Left cardiac atrium (tissue), 4 donors: ENCODE measurements at regions not wholly inside any gene's neighbourhood (a gene's known extent, or its start where the extent isn't known, plus 50 kb on each side); places are given as distances from the start of the nearest gene placed in this dataset.

Experiments used
- ATAC-seq, 2 donors: fragments of 200-7000 bp; cut with Tn5 transposase; one replicate each; pipeline ENCODE4 v1.9.1; 2020; ENCODE audit warnings: mild to moderate bottlenecking in 2 of 2, moderate library complexity in 2 of 2
- DNase-seq: peaks from one replicate; pipeline ENCODE4 v3.0.0-alpha.2; 2020
- intact Hi-C, 2 donors: fragments of 100-400 bp; cut with DNase I; formaldehyde crosslinking; loops; one replicate each; pipeline versions ENCODE4 v1.14.1 to v1.15.1; 2022 to 2023
- donor health status: DM: no; HTN: yes; CAD: no.
- donor health status: DM: no; HTN: yes; CAD: no; lungs with severe emphysema.
- donor health status: DM: yes; HTN: yes; CAD: no.
- donor health status: Dilated cardiomyopathy.

DNA sequence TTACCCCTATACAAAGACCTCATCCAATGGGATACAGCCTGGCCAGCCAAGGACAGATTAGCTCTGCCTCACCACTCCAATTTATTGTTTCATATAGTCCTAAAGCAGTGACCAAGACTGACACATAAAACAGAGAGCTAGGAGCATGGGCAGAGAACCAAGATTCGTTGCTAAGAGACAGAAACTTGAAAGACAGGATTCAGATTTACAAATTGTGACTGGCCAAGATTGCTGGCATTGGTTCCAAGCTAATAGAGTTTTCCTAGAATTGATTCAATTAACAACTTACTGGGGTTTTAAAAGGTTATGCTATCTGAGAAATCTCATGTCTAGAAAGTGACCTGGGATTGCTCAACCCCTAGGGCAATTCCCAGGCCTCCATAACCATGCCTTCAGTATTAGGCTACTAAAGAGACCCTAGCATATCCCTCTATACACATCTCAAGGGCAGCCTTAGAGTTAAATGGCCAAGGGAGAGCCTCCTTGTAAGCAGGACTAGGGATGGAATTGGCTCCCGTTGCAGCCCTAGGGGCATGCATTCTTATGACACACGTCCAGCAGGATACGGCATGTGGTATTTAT is 75.6 kb downstream of the ICOS start:
- intact Hi-C loops = no loop called here
- DNase-seq = no peak
- peak in 1 of 2 donors; percentile 23 for ATAC-seq

DNA sequence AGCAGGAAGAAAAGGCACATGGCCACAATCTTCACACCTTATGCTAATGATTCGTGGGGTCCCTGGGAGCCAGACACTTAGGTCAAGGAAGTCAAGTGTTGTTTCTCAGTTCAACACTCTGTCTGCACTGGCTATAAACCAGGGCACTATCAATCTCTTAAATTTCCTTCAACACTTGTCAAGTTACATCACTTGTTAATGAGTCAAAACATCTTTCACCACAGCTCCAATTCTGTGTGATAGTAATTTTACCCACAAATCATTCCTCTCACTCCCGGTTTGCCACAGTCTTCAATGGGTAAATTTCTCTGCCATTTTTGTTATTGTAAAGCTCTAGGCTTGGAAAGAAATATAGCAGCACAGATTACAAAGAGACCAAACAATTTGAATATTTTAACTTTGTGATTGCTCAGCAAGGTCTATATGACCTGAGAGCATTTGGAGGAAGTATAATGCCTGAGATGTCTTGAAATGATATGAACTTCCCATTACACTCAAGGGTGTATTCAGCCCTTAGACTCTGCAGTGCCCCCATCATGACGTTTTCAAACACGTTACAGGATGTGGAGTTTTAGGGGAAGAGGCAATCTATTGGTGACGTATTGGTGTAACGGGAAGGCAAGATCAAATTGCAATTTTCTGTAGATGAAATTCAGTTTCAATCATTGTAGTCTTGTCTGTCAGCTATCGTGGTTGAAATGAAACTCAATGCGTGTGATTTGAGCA is 78.7 kb downstream of the ICOS start:
- ATAC-seq (no peak), DNase-seq (no peak)
- intact Hi-C loops = no loop called here

DNA sequence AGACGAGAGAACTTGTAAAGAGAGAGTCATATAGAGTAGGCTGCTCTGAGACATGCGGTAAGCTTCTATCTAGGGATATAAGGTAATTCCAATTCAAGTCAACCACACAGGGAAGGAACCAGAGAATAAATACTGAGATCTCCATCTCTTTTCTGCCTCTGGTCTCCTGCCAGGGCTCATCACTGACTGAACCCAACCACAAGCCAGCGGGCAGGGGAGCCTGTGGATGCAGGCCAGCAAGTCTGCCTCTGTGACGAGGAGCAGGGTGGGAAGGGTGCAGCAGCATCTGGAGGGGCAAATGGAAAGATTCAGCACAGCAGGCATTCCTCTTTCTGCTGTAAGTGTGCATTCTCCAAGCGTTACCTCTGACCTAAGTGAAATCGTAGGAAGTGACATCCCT is 82.2 kb downstream of the ICOS start:
- ATAC-seq = no peak
- no peak for DNase-seq
- intact Hi-C loops = no loop called here

DNA sequence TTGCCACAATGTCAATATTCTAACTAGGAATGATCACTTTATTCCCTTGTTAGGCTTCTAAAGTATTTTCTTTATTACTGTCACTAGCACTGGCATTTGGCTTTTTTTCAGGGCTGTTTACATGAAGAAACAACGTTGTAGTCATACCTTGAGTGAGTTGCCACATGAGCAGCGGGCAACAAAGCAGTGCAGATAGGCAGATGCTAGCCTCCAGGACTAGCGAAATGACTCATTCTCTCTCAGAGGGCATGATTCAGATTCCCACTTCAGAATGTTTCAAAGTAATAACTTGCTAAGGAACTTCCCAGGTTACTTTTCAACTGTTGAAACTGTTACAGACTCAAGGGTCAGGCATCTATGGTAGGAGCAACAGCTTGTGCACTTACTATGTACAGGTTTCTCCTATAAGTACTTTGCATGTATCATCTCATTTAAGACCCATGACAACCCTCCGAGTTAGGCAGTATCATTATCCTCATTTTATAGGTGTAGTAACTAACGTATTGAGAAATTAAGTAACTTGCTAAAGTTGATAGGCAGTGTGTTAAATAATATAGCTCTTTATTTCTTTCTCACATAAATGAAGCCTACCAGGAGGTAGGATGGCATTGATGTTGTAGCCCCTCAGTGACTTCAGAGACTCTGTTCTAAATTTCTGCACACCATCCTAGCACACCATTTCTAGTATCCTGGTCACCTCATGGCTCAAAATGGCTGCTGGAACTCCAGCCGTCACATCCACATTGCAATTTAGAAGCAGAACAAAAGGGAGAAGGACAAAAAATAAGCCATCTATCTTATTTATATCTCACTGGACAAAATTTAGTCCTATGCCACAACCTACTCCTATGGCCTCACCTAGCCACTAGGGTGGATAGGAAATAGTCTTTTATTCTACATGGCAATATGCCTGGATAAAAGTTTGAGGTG is 83.3 kb downstream of the ICOS start:
- no peak for DNase-seq
- intact Hi-C loops = no loop called here

GRCh38 chr2:204021290-204022081 is 84.9 kb downstream of the ICOS start:
- intact Hi-C loops = no loop called here
- DNase-seq = no peak
- peak in 1 of 2 donors; percentile 31 for ATAC-seq

More for the DNA sequence above, 83.3 kb downstream of the ICOS start:
- ATAC-seq = no peak

DNA sequence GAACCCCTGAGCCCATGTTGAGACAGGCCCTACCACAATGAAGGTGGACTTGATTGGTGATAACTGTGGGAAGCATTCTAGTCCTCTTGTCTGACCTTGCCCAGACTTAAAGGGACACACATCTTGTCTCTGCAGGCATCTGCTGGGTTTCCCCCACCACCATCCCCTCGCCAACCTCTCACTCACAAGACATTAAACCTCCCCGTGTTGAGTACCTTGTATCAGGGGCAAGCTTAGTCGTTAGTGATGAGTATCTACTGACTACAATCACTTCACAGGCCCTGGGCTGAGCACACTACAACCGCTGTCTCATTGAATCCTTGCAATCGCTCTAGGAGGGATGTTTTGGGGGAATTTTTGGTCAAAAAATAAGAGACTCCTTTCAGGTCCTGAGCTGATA is 86.0 kb downstream of the ICOS start:
- intact Hi-C loops = no loop called here
- ATAC-seq = no peak
- DNase-seq = no peak

GRCh38 chr2:204023088-204023487 is 86.5 kb downstream of the ICOS start:
- DNase-seq (no peak), ATAC-seq (no peak)
- intact Hi-C loops = no loop called here

DNA sequence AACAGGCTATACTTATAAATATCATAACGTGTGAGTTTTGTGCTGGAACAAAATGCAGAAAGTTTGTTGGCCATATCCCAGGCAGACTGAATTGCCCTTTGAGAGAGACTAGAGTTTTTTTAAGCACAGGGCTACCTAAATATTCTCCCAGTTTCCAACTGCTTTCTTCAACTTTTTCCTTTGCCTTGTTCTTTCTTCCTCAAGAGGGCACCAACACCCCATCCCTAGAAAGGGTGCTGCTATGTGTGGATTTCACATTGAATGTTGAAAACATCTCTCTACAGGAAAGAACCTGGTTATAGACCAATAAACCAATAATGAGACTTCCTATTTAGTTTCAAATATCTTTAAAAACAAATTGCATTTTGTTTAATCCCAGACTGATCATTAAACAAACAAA is 87.9 kb downstream of the ICOS start:
- ATAC-seq (peak in 1 of 2 donors; percentile 52), DNase-seq (no peak)
- intact Hi-C loops = no loop called here

GRCh38 chr2:204024906-204025475 is 88.4 kb downstream of the ICOS start:
- intact Hi-C loops = no loop called here
- ATAC-seq (no peak), DNase-seq (no peak)

DNA sequence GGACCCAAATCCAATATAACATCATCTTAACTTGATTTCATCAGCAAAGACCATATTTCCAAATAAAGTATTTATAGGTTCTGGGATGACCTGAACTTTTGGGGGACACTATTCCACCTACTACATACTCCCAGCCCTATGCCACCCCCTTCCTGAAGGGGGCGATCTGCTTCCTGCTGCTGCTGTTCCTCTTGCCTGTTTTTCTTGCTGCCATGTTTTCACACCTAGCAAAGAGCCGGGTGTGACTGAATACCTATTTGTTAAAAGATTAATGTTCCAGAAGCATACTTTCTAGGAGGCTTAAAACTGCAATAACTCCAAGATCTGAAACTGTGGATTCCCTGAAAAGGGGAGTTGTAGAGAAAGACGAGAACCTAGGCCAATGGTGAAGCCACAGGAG is 89.7 kb downstream of the ICOS start:
- DNase-seq = no peak
- ATAC-seq = no peak
- intact Hi-C loops = no loop called here

DNA sequence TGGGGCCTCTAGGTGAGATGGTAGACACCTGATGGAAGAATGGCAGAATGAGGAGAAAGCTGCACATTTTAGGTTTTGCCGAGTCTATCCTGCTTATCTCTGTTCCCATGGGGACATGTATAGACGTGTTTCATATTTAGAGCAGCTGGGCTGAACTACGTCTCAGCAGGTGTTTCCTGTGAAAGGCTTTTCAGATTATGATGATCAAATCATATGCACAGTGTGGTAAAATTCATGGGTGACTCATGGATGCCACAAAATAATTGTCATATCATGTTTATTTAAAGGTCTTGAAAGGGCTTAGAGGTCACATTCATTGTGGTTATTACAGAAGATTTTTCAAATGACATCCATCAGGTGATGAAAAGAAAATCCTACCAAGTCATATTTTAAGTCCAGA is 90.5 kb downstream of the ICOS start:
- DNase-seq = no peak
- intact Hi-C loops = no loop called here
- ATAC-seq = no peak

DNA sequence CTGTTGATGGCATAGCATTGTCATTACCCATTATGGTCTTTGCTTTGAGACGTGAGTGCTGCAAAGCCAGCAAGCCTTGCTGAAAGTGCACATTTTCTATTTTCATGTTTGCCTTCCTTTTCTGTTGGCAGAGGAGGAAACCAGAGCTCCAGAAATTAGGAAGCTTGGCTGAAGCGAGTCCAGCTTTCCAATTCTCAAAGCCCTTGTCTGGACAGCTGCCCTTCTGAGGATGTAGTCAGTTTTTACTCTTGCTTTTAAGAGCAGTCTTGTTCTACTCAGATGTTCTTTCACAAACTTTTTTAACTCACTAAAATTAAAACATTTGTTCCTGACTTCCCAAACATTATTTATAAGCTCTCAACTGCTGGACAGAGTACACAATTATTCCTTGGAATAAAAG is 93.8 kb downstream of the ICOS start:
- intact Hi-C loops = no loop called here
- ATAC-seq = peak in 1 of 2 donors; percentile 38

GRCh38 chr2:204031056-204031455 is 94.5 kb downstream of the ICOS start:
- intact Hi-C loops = no loop called here
- DNase-seq (no peak), ATAC-seq (no peak)

More for the DNA sequence above, 93.8 kb downstream of the ICOS start:
- DNase-seq = no peak

- ATAC-seq (no peak), DNase-seq (no peak)
Measured at GRCh38 chr2:204032301-204032700, 95.7 kb downstream of the ICOS start.

DNA sequence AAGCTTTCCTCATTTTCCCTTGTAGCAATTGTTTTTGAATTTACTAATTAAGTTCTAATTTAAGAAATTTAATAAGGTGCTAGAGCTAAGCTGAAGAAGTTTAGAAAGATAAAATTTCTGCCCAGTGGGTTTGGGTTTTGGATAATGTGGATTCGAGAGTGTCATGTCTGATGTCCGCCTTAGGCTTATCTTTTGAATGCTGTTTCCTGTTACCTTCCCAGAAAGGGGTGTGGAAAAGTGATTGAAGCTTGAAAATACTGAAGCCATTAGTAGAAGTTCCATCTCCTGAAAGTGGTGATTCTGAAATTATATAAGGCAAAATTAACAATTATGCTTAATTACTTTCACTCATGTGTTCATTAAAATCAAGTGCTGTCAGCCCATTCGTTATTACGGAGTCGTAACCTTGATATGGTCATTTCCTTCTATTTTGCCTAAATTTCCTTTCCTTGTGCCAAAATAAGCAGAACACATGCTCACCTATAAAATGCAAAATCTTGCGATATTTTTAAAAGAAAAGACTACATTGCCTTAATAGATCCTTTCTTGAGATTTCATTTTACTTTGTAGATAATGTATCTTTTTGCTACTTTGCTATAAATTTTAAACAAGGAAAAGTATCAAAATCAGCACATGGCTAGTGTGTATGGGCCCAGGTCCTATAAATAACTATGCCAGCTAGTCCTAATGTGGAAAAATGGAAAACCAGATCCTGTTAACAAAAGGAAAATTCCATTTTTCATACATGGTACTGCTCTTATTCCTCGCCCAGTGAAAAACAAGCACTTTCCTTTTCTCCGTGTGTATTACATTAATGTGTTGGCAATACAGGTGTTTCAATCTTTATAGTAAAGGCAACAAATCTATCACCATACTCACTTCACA is 97.3 kb downstream of the ICOS start:
- DNase-seq (no peak), ATAC-seq (no peak)
- intact Hi-C loops = no loop called here

More at GRCh38 chr2:204032301-204032700, 95.7 kb downstream of the ICOS start:
- intact Hi-C loops = no loop called here

GRCh38 chr2:204036706-204037105 is 100.1 kb downstream of the ICOS start:
- ATAC-seq (no peak), DNase-seq (no peak)
- intact Hi-C loops = no loop called here

- ATAC-seq (no peak), DNase-seq (no peak)
- intact Hi-C loops = no loop called here
Measured at GRCh38 chr2:204037286-204037685, 100.7 kb downstream of the ICOS start.

- intact Hi-C loops = no loop called here
- DNase-seq = no peak
- no peak for ATAC-seq
Measured at GRCh38 chr2:204039298-204039838, 102.8 kb downstream of the ICOS start.
